RWPE2 (cell line): ENCODE measurements at regions not wholly inside any gene's neighbourhood (a gene's known extent, or its start where the extent isn't known, plus 50 kb on each side); places are given as distances from the start of the nearest gene placed in this dataset.

Experiments used
- ATAC-seq: fragments of 200-7000 bp; cut with Tn5 transposase; 3 replicates; pipeline ENCODE4 v1.9.1; 2021; ENCODE audit warnings: low read depth
- DNase-seq: peaks from one replicate; pipeline ENCODE4 v3.0.0-alpha.2; 2020; ENCODE audit warnings: low spot score
- H3K27ac ChIP-seq: fragments of 450-650 bp; 2 replicates; pipeline ENCODE4 v1.5.1; 2017; ENCODE audit warnings: mild to moderate bottlenecking; ENCODE audit not compliant: poor library complexity, severe bottlenecking
- H3K27me3 ChIP-seq: fragments of 250-450 bp; sonication (Bioruptor Pico); 2 replicates; pipeline ENCODE4 v1.5.1; 2021; ENCODE audit warnings: mild to moderate bottlenecking, moderate library complexity; ENCODE audit not compliant: insufficient read depth, poor library complexity, severe bottlenecking
- H3K36me3 ChIP-seq: fragments of 250-450 bp; sonication (Bioruptor Pico); 2 replicates; pipeline ENCODE4 v1.5.1; 2020; ENCODE audit warnings: low read depth, mild to moderate bottlenecking, moderate library complexity
- H3K4me1 ChIP-seq: fragments of 250-450 bp; sonication (Bioruptor Pico); 2 replicates; pipeline ENCODE4 v1.5.1; 2021; ENCODE audit warnings: mild to moderate bottlenecking, moderate library complexity; ENCODE audit not compliant: insufficient read depth, poor library complexity, severe bottlenecking
- H3K4me3 ChIP-seq: fragments of 250-450 bp; sonication (Bioruptor Pico); 2 replicates; pipeline ENCODE4 v1.5.1; 2021; ENCODE audit warnings: mild to moderate bottlenecking, moderate library complexity; ENCODE audit not compliant: severe bottlenecking
- H3K9me3 ChIP-seq: fragments of 250-450 bp; sonication (Bioruptor Pico); 2 replicates; pipeline ENCODE4 v1.5.1; 2021; ENCODE audit warnings: mild to moderate bottlenecking, moderate library complexity; ENCODE audit not compliant: severe bottlenecking
- CTCF ChIP-seq: fragments of 450-650 bp; IDR thresholded peaks from one replicate; pipeline ENCODE4 v1.5.1; 2017; ENCODE audit warnings: mild to moderate bottlenecking, moderate library complexity; ENCODE audit not compliant: poor library complexity, severe bottlenecking

GRCh38 chr18:33841221-33841967 lies 263.4 kb downstream of the ASXL3 start:
- no peak for TF ChIP-seq CTCF
- no peaks in the 10 kb centered on the region for H3K4me1 ChIP-seq
- no peak overlapping the region for H3K4me3 ChIP-seq
- no peaks in the 10 kb centered on the region for H3K36me3 ChIP-seq
- ATAC-seq (no peak), DNase-seq (no peak)
- no peaks in the 10 kb centered on the region for H3K9me3 ChIP-seq
- peaks cover 2% of the 10 kb centered on the region for H3K27me3 ChIP-seq
- no peak overlapping the region for H3K27ac ChIP-seq

GRCh38 chr18:33840212-33840593 lies 262.2 kb downstream of the ASXL3 start:
- DNase-seq (no peak), ATAC-seq (no peak)
- no peaks in the 10 kb centered on the region for H3K36me3 ChIP-seq
- no peak for TF ChIP-seq CTCF
- H3K4me1 ChIP-seq = no peaks in the 10 kb centered on the region
- no peak overlapping the region for H3K4me3 ChIP-seq
- no peak overlapping the region for H3K27ac ChIP-seq
- peaks cover 2% of the 10 kb centered on the region for H3K27me3 ChIP-seq
- no peaks in the 10 kb centered on the region for H3K9me3 ChIP-seq

- Histone ChIP-seq H3K4me3 (no peak overlapping the region), H3K27me3 (peaks cover 2% of the 10 kb centered on the region), H3K36me3 (no peaks in the 10 kb centered on the region), H3K27ac (no peak overlapping the region), H3K4me1 (no peaks in the 10 kb centered on the region), H3K9me3 (no peaks in the 10 kb centered on the region)
- DNase-seq = no peak
- peak; percentile 87 for TF ChIP-seq CTCF
- no peak for ATAC-seq
Measured at GRCh38 chr18:33839452-33840211, 261.6 kb downstream of the ASXL3 start.

- DNase-seq (no peak), ATAC-seq (no peak)
- no peak for TF ChIP-seq CTCF
- Histone ChIP-seq H3K27ac (no peak overlapping the region), H3K27me3 (peaks cover 2% of the 10 kb centered on the region), H3K36me3 (no peaks in the 10 kb centered on the region), H3K4me3 (no peak overlapping the region), H3K4me1 (no peaks in the 10 kb centered on the region), H3K9me3 (no peaks in the 10 kb centered on the region)
Measured at GRCh38 chr18:33838054-33838453, 260.0 kb downstream of the ASXL3 start.

- Histone ChIP-seq H3K27me3 (peaks cover 2% of the 10 kb centered on the region), H3K4me3 (no peak overlapping the region), H3K36me3 (no peaks in the 10 kb centered on the region), H3K27ac (no peak overlapping the region), H3K4me1 (no peaks in the 10 kb centered on the region), H3K9me3 (no peaks in the 10 kb centered on the region)
- ATAC-seq = no peak
- no peak for TF ChIP-seq CTCF
- no peak for DNase-seq
Measured at GRCh38 chr18:33837191-33837590, 259.2 kb downstream of the ASXL3 start.
